Spleen (tissue), 7 donors: ENCODE measurements at regions not wholly inside any gene's neighbourhood (a gene's known extent, or its start where the extent isn't known, plus 50 kb on each side); places are given as distances from the start of the nearest gene placed in this dataset.

Experiments used
- CTCF ChIP-seq, 11 experiments: fragments of 200-600 bp in 7 of 11; fragments of 450-650 bp in 4 of 11; sonication (generic) in 4 of 11; IDR thresholded peaks in 8 of 11; conservative IDR thresholded peaks in 3 of 11; 1 replicate in 7 of 11; 2 replicates in 4 of 11; pipeline versions ENCODE4 v1.4.0 to v1.8.0; 2016 to 2021; ENCODE audit warnings: antibody characterized with exemption in 11 of 11, inconsistent platforms in 4 of 11, mild to moderate bottlenecking in 1 of 11
- POLR2A ChIP-seq, 3 donors: fragments of 450-650 bp; IDR thresholded peaks; one replicate each; pipeline ENCODE4 v1.5.1; 2017; ENCODE audit warnings: antibody characterized with exemption in 3 of 3, mild to moderate bottlenecking in 1 of 3
- donor health status: DM: no; HTN: no; CAD: no; lungs with moderate emphysema.
- donor health status: DM: no; HTN: no; CAD: no.
- donor health status: DM: no; HTN: no; CAD: no.

GRCh38 chr5:28808967-28809810 lies 1770.8 kb upstream of the CDH9 start:
- TF ChIP-seq CTCF (IDR thresholded peaks at IDR 0.05 in 8 of 11, conservative IDR thresholded peaks at IDR 0.05 in 3 of 11) (no peak), POLR2A (IDR thresholded peaks at IDR 0.05) (no peak)
